ENCODE measurements at regions not wholly inside any gene's neighbourhood (a gene's known extent, or its start where the extent isn't known, plus 50 kb on each side); places are given as distances from the start of the nearest gene placed in this dataset.

DNA sequence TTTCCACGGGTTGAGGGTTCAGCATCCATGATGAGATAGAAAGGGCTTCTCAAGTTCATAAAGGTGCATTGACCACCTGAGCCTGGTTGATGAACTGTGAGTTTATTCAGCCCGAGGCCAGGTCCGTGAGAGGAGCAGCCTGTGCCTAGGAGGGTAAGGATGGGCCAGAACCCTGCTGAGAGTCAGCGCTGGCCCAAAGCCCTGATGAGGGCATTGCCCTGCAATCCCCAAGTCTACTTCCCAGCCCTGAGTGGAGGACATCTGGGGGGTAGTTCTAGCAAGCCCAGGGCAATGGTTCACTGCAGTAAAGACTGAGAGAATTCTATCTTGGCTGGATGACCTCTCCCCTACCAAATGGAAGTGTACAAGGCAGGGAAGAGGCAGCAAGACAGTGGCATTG is 123.3 kb upstream of the NXT1 start:
- H3K4me1 ChIP-seq (ENCODE audit: low read depth) = no peaks in the 10 kb centered on the region
- intact Hi-C loops (cut with DNase I, micrococcal nuclease) = no loop called here
- ATAC-seq (no peak), DNase-seq (no peak)
- no peak for TF ChIP-seq CTCF (IDR thresholded peaks at IDR 0.05)
- no peak overlapping the region for H3K4me3 ChIP-seq
- no peaks in the 10 kb centered on the region for H3K36me3 ChIP-seq (ENCODE audit: low read depth)
- H3K9me3 ChIP-seq = no peaks in the 10 kb centered on the region

GRCh38 chr20:23226612-23227265 is 123.9 kb upstream of the NXT1 start:
- DNase-seq (no peak), ATAC-seq (no peak)
- TF ChIP-seq CTCF (IDR thresholded peaks at IDR 0.05) = no peak
- no peak overlapping the region for H3K4me3 ChIP-seq
- H3K4me1 ChIP-seq (ENCODE audit: low read depth) = no peaks in the 10 kb centered on the region
- H3K36me3 ChIP-seq (ENCODE audit: low read depth) = no peaks in the 10 kb centered on the region
- H3K9me3 ChIP-seq = no peaks in the 10 kb centered on the region
- intact Hi-C loops (cut with DNase I, micrococcal nuclease) = no loop called here

- H3K36me3 ChIP-seq (ENCODE audit: low read depth) = no peaks in the 10 kb centered on the region
- no peak overlapping the region for H3K4me3 ChIP-seq
- no peak for TF ChIP-seq CTCF (IDR thresholded peaks at IDR 0.05)
- intact Hi-C loops (cut with DNase I, micrococcal nuclease) = no loop called here
- DNase-seq = peak in 1 of 3 donors; percentile 47
- H3K4me1 ChIP-seq (ENCODE audit: low read depth) = no peaks in the 10 kb centered on the region
- peaks cover 6% of the 10 kb centered on the region for H3K9me3 ChIP-seq
- peak; percentile 43 for ATAC-seq
Observed at GRCh38 chr20:23225407-23226060, 125.1 kb upstream of the NXT1 start.

DNA sequence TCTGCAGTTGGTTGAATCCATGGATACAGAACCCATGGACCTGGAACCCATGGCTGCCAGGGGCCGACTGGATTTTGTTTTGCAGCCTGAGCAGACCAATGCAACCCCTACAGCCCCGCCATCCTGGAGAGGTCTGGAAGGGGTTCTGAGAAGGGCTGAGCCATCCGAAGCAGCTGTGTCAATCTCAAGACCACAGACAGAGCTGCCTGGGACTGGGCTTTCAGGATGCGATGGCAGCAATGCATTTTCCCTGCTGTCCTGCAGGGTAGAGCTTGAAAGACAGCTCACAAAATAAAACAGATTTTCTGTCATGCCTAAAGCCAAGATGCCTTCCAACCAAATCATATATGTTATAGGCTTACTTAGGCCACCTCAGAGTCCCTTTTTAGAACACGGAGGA is 125.8 kb upstream of the NXT1 start:
- Histone ChIP-seq H3K9me3 (peaks cover 6% of the 10 kb centered on the region), H3K4me1 (ENCODE audit: low read depth) (no peaks in the 10 kb centered on the region), H3K4me3 (no peak overlapping the region), H3K36me3 (ENCODE audit: low read depth) (no peaks in the 10 kb centered on the region)
- ATAC-seq (no peak), DNase-seq (no peak)
- TF ChIP-seq CTCF (IDR thresholded peaks at IDR 0.05) = no peak
- intact Hi-C loops (cut with DNase I, micrococcal nuclease) = no loop called here

GRCh38 chr20:23223908-23224580 is 126.5 kb upstream of the NXT1 start:
- Histone ChIP-seq H3K4me1 (ENCODE audit: low read depth) (no peaks in the 10 kb centered on the region), H3K36me3 (ENCODE audit: low read depth) (no peaks in the 10 kb centered on the region), H3K9me3 (peaks cover 6% of the 10 kb centered on the region), H3K4me3 (no peak overlapping the region)
- ATAC-seq (no peak), DNase-seq (no peak)
- TF ChIP-seq CTCF (IDR thresholded peaks at IDR 0.05) = no peak
- intact Hi-C loops (cut with DNase I, micrococcal nuclease) = no loop called here

All from mucosa of descending colon (tissue), 3 donors.